NCI-H82 (cell line): ENCODE measurements at regions not wholly inside any gene's neighbourhood (a gene's known extent, or its start where the extent isn't known, plus 50 kb on each side); places are given as distances from the start of the nearest gene placed in this dataset.

Experiments used
- DNase-seq: peaks from one replicate; lab custom pipeline; 2025; lab: John Stamatoyannopoulos, UW

- peak; percentile 0 for DNase-seq
These were observed 93.4 kb upstream of the IRX4 start for GRCh38 chr5:1975898-1976765.

GRCh38 chr5:1975406-1975715 lies 92.6 kb upstream of the IRX4 start:
- DNase-seq: no peak

DNA sequence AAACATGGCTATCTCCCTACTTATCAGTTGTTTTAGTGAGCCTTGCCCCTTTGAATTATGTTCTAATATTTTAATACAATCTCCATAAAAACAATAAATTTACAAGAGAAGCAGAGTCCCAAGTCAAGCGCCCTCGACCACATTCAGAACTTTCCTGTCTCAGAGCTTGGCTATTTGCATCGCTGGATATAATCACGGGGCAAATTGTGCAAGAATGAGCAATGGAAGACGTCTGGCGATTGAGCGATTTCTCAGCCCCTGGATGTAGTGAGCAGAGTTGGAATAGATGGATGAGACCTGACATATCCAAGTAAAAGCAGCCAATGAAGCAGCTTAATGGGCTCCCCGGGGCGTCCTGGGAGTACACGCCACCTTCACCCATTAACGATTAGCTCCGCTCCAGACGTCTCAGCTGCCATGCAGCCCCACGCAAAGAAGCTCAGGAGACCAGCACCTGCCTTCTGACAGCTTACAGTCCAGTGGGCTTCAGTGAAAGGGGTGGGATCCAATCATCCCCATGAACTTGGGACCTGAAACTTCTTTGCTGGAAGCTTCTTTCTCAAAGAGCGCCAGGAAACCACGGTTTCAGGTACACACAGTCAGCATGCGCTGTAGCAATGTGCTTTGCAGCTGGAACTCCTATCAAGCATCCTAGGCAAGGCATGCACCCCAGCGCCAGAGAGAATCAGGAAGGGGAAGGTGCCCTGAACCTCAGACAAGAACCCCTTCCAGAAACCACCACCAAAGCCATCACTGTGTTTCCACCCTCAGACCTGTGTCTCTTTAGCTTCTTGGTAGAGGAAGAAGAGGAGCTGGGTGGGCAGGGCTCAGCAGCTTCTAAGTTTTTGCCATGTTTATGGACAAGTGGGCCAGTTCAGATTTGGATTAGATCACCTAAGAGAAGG lies 92.0 kb upstream of the IRX4 start:
- no peak for DNase-seq

DNA sequence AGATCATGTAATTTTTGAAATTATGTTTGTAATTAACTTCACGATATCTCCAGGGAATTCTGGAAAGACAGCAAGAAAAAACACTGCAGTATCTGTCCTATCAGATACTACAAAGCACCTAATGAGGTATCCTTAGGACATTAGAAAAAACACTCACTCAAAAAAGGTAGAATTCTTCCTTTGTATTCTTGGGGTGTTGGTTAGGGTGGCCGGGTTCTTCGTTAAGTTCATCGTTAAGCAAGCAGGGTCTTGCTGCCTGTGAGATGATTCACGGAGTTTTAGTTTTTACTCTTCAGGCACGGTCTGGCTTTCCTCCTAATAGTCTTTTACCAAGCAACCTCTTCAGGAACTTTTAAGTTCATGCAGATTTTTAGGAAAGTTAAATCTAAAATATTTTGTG lies 91.4 kb upstream of the IRX4 start:
- DNase-seq: no peak

DNA sequence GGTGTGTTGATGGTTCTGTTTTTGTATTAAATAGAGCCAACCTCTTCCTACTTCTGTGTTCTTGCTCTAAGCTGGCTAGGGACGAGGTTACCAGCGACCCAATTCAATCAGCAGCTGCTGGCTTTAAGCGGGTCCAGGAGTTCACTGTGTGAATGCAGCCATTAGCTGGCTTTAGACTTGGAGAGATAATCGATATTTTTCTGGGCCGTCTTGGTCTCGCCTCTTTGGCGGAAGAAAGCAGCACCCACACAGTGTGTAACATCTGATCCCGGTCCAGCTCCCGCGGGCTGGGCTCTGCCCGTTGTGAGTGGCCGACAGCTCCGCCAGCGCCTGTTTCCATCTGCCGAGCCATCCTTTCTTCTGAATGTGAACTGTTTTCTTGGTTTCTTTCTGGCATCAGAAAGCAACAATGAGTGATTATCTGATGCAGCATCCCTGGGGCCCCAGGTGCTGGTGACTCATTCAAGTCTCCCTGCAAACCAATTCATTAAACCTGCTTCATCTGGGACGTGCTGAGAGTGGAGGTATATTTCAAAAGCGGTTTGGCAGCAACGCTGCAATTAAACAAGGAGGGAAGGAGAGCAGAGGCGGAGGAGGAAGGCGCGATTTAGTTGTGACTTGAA lies 90.8 kb upstream of the IRX4 start:
- DNase-seq: no peak

- no peak for DNase-seq
These were observed 89.2 kb upstream of the IRX4 start for GRCh38 chr5:1971944-1972343.

- DNase-seq: no peak
These were observed 85.0 kb upstream of the IRX4 start for GRCh38 chr5:1967736-1968135.

DNA sequence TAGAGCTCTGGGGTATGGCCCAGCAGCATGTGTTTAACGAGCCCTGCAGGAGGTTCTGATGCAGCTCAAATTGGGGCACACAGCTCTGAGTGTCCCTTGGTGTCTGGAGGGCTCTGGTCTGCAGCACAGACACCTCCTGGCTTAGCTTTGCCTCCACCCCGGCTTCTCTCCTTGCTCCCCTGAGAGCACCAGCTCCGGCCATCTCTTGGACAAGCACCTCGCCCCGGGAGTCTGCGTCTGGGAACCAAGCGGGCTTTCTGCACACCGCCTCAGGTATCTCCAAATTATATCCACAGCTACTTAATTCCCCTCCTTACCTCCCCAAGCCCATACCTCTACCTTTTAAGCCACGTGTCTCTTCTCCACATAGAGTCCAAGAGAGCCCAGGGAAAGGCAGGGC lies 83.7 kb upstream of the IRX4 start:
- no peak for DNase-seq

- DNase-seq: no peak
These were observed 83.2 kb upstream of the IRX4 start for GRCh38 chr5:1965925-1966324.

GRCh38 chr5:1963941-1964451 lies 81.3 kb upstream of the IRX4 start:
- DNase-seq: no peak

DNA sequence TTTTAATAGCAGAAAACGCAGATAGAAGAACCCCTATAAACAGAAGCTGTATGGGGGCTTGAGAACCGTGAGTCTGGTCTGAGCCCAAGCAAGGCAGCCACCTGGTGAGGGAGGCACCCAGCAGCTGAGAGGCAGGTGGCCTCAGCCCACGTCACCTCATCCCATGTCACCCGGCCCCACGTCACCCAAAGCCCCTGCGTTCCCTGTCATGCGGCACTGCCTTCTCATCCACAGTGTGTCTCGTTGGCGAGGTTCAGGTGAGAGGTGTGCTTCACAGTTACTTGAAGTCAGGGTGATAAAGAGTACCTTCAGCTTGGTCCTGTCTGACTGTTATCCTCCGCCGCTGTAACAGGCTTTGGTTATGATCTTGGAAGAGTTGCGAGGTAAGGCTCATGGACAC lies 80.6 kb upstream of the IRX4 start:
- DNase-seq: no peak

GRCh38 chr5:1962619-1963355 lies 80.1 kb upstream of the IRX4 start:
- no peak for DNase-seq

DNA sequence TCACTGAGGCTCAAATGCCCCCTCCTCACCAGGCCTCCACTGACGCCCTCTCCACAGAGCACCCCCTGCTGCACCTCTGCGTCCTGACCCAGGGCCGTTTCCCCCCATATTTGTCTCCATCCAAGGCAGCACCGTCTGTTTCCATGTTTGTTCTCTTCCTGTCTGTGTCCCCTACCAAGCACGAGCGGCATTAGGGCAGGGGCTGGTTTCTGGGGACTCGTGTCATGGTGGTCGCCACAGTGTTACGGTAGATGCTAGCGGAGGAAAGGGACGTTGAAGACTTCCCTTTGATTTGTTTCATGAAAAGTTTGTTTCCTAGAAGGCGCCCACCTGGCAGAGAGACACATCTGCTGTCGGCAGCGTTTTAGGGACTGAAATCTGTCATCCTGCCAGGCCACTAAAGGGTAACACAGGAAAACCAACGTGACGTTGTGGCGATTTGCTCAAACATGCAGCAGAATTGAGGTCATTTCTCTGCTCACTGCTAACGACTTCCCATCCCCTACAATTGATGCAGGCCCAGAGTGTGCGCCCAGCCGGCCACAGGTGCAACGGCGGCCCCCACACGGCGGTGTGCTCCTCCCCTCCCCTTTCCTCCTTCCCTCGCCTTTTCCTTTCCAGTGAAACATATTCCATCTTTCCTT lies 79.3 kb upstream of the IRX4 start:
- DNase-seq: no peak

DNA sequence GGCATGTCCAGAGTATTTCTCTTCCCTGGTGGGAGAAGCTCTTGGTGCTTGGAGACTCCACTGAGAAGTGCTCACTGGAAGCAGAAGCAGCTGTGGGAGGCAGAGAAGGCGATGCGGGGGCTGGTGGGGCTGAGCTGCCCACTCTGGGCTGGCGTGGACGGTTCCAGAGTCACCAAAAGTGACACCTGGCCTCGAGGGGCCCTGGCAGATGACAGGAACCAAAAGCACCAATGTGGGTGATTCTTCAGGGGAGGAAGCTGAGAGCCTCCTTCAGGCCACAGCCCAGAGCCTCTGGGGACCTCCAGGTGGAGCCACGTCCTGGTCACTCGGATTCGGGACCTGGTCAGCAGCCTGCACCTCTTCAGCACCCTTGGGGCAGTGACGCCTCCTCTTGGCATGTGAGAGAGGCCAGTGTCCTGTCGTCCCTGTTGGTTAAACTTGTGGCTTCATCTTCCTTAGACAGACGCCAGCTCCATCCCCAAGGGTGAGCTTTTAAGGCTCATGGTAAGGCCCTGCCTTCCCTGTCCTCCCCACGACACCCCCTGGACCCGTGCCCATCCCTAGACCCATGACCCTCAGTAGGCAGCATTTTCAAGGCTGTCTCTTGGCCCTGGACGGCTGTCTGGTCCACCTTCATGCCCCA lies 78.7 kb upstream of the IRX4 start:
- DNase-seq: no peak

DNA sequence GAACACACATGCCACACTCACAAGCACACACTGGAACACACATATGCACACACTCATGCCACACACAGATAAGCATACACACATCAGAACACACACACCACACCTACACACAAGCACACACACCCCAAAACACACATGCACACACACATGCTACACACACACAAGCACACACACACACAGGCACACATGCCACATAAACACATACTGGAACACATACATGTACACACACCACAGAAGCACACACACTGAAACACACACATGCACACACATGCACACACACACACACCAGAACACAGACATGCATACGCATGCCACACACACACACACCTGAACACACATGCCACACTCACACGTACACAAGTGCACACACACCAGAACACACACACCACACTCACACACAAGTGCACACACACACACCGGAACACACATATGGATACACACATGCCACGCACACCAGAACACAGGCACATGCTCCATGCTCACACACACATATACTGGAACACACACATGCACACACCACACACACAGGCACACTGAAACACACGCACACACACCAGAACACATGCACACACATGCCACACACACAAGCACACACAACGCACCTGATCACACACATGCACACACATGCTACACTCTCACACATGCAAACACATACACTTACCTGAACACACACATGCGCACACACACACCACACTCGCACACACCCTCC lies 78.0 kb upstream of the IRX4 start:
- DNase-seq: no peak

- DNase-seq: no peak
These were observed 77.2 kb upstream of the IRX4 start for GRCh38 chr5:1959725-1960581.

DNA sequence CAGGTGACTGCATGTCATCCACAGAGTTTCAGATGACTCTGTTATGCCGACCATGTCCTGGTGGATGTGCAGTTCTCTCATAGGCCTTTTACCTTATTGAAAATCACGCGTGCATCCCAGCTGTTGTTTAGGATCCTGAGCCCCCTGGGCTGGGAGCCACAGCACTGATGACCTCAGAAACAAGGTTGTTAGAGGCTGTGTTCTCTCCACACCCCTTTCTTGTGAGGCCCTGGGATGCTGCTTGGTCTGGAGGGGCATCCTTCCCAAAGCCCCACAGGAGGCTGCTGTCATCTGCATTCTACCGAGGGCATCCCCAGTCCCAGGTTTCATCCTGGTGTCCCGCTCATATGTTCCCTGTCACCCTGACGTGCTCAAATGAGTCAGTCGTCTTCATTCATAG lies 76.5 kb upstream of the IRX4 start:
- no peak for DNase-seq

- no peak for DNase-seq
These were observed 75.7 kb upstream of the IRX4 start for GRCh38 chr5:1958211-1959010.
